ENCODE measurements at regions not wholly inside any gene's neighbourhood (a gene's known extent, or its start where the extent isn't known, plus 50 kb on each side); places are given as distances from the start of the nearest gene placed in this dataset.

DNA sequence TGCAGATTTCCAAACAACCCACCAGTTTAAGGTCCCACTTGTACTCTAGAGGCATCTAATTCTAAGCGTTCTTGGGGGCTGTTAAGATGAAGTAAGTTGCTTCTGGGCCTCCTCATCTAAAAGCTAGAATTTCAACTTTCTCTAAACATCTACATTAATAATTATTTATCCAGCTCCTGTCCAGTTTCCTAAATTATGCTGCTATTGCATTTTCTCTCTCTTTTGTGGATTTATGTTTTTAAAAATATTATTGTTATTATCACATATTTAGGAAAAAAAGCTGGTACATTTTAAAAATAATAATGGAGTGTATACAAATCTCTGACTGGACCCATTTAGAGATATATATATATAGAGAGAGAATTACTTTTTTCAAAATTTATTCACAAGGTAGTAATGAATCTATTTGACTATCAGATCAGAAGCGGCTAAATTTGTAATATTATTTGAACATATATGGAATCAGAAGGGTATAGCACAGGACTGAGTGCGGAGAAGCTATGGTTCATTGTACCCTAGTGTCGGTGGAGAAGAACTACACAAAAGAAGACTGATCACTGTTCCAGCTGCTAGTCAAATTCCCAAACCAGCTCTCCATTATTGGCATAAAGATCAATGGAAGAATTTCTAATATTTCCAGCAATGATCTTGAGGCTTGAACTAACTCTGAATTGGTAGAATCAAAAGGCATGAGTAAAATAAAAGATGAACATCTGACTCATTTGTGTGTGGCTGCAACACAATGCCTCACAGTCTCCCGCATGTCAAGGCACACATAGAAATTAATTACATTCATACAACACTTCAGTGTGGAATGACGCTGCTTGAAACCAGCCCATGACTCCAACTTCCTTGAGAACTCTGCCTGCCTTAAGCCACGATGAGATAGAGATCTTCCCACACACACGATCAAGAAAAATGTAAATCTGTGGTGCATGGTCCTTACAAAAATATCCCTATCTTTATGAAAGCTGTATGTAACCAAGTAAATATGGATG is 433.4 kb upstream of the OR4E1 start:
- TF ChIP-seq PAX5 (IDR thresholded peaks at IDR 0.05; ENCODE audit: insufficient read depth, low read length, severe bottlenecking): no peak
- TF ChIP-seq POLR2A (IDR thresholded peaks at IDR 0.05; ENCODE audit: low read depth, low read length): no peak
- TF ChIP-seq SPI1 (IDR thresholded peaks at IDR 0.05; ENCODE audit: low read depth, low read length): no peak
